B cell (primary cell): ENCODE measurements at regions not wholly inside any gene's neighbourhood (a gene's known extent, or its start where the extent isn't known, plus 50 kb on each side); places are given as distances from the start of the nearest gene placed in this dataset.

ENCODE experiments used
- ATAC-seq: fragments of 200-7000 bp; cut with Tn5 transposase; one replicate; pipeline ENCODE4 v1.10.0; 2021; ENCODE audit warnings: low read depth, mild to moderate bottlenecking, moderate number of reproducible peaks, moderate library complexity
- CTCF ChIA-PET: fragments of 350-600 bp; sonication (Branson Sonifier 250); formaldehyde crosslinking; loops from one replicate; lab custom pipeline; 2021; ENCODE audit warnings: antibody characterized with exemption, inconsistent platforms; lab: Charles Lee
- POLR2A ChIA-PET: fragments of 350-600 bp; sonication (Branson Sonifier 250); formaldehyde crosslinking; loops from one replicate; lab custom pipeline; 2021; ENCODE audit warnings: antibody characterized with exemption; lab: Charles Lee
- DNase-seq: peaks from one replicate; pipeline ENCODE4 v3.0.0; 2013
- H2AFZ ChIP-seq: 2 replicates; pipeline ENCODE4 v1.6.1; 2012; ENCODE audit warnings: mild to moderate bottlenecking, low read depth, low read length; ENCODE audit not compliant: insufficient read depth, poor library complexity, severe bottlenecking
- H3K27ac ChIP-seq, 2 donors: 1 replicate in 1 of 2; 2 replicates in 1 of 2; pipeline ENCODE4 v1.5.1; 2012 to 2013; ENCODE audit warnings: low read length in 2 of 2, mild to moderate bottlenecking in 2 of 2, moderate library complexity in 1 of 2
- H3K27me3 ChIP-seq, 4 experiments: fragments of 200-600 bp in 1 of 4; sonication (generic) in 1 of 4; replicated peaks in 1 of 4; 1 replicate in 2 of 4; 2 replicates in 2 of 4; pipeline versions ENCODE4 v1.6.1 to v1.7.0; 2013 to 2016; ENCODE audit warnings: low read length in 3 of 4, mild to moderate bottlenecking in 2 of 4, mixed read lengths in 1 of 4, moderate library complexity in 1 of 4; ENCODE audit not compliant: insufficient read depth in 4 of 4, control insufficient read depth in 3 of 4; ENCODE audit errors: control extremely low read depth in 1 of 4
- H3K36me3 ChIP-seq, 2 experiments: replicated peaks in 1 of 2; 1 replicate in 1 of 2; 2 replicates in 1 of 2; pipeline versions ENCODE4 v1.6.1 to v1.7.1; 2013; ENCODE audit warnings: low read length in 1 of 2; ENCODE audit not compliant: insufficient read depth in 2 of 2, control insufficient read depth in 1 of 2; ENCODE audit errors: control extremely low read depth in 1 of 2, extremely low read depth in 1 of 2
- H3K4me1 ChIP-seq, 2 donors: fragments of 200-600 bp in 1 of 2; sonication (generic) in 1 of 2; 1 replicate in 1 of 2; 2 replicates in 1 of 2; pipeline versions ENCODE4 v1.5.1 to v1.6.1; 2013 to 2017; ENCODE audit warnings: low read length in 2 of 2; ENCODE audit not compliant: control insufficient read depth in 2 of 2, insufficient read depth in 2 of 2
- H3K4me2 ChIP-seq: replicated peaks from 2 replicates; pipeline ENCODE3; 2012; ENCODE audit warnings: mild to moderate bottlenecking, low read depth, low read length; ENCODE audit not compliant: poor library complexity, severe bottlenecking
- H3K4me3 ChIP-seq, 5 experiments: fragments of 200-600 bp in 1 of 5; sonication (generic) in 1 of 5; 1 replicate in 3 of 5; 2 replicates in 2 of 5; pipeline versions ENCODE4 v1.5.1 to v1.7.0; 2011 to 2016; ENCODE audit warnings: low read length in 4 of 5, mild to moderate bottlenecking in 4 of 5, low read depth in 2 of 5, control low read depth in 1 of 5, moderate library complexity in 1 of 5; ENCODE audit not compliant: insufficient read depth in 1 of 5; ENCODE audit errors: control extremely low read depth in 1 of 5, extremely low read depth in 1 of 5
- H3K79me2 ChIP-seq: fragments of 200-600 bp; sonication (generic); one replicate; pipeline ENCODE4 v1.6.0; 2016; ENCODE audit warnings: low read length; ENCODE audit not compliant: control insufficient read depth, insufficient read depth
- H3K9ac ChIP-seq: fragments of 200-600 bp; sonication (generic); 2 replicates; pipeline ENCODE4 v1.6.1; 2017; ENCODE audit warnings: mild to moderate bottlenecking, low read length, moderate library complexity
- H3K9me3 ChIP-seq, 3 donors: one replicate each; pipeline versions ENCODE4 v1.6.1 to v1.7.1; 2013; ENCODE audit warnings: low read length in 2 of 3; ENCODE audit not compliant: control insufficient read depth in 2 of 3, insufficient read depth in 1 of 3; ENCODE audit errors: control extremely low read depth in 1 of 3
- H4K20me1 ChIP-seq: 2 replicates; pipeline ENCODE4 v1.6.0; 2012; ENCODE audit warnings: mild to moderate bottlenecking, low read length; ENCODE audit not compliant: insufficient read depth, control insufficient read depth, poor library complexity, severe bottlenecking
- H3K27ac Mint-ChIP-seq: one replicate; pipeline ENCODE4 v1.8.0; 2021; ENCODE audit warnings: mixed read lengths
- H3K27me3 Mint-ChIP-seq: one replicate; pipeline ENCODE4 v1.8.0; 2021; ENCODE audit warnings: mixed read lengths
- H3K4me1 Mint-ChIP-seq: one replicate; pipeline ENCODE4 v1.8.0; 2021; ENCODE audit warnings: mixed read lengths
- H3K4me3 Mint-ChIP-seq: one replicate; pipeline ENCODE4 v1.8.0; 2021; ENCODE audit warnings: mixed read lengths
- H3K9me3 Mint-ChIP-seq: one replicate; pipeline ENCODE4 v1.8.0; 2022; ENCODE audit warnings: mixed read lengths; ENCODE audit not compliant: insufficient read depth
- EZH2 ChIP-seq: IDR thresholded peaks from 2 replicates; pipeline ENCODE4 v1.6.1; 2012; ENCODE audit warnings: borderline replicate concordance, low read depth, mild to moderate bottlenecking, moderate library complexity, low read length; ENCODE audit not compliant: insufficient read depth, poor library complexity, severe bottlenecking
- WGBS: methylation state at CpG from one replicate; pipeline ENCODE4 v1.1.5; 2013; ENCODE audit warnings: missing lambda C conversion rate; ENCODE audit not compliant: insufficient coverage; 5-methylcytosine and 5-hydroxymethylcytosine counted together
- intact Hi-C: fragments of 100-400 bp; cut with micrococcal nuclease; formaldehyde crosslinking; loops from one replicate; pipeline ENCODE4 v1.10.0; 2022
- TF ChIP-seq, protein P1 (sequence below): fragments of 200-600 bp; IDR thresholded peaks from one replicate; pipeline ENCODE4 v1.8.0; 2022; ENCODE audit warnings: antibody characterized with exemption, mild to moderate bottlenecking

DNA sequence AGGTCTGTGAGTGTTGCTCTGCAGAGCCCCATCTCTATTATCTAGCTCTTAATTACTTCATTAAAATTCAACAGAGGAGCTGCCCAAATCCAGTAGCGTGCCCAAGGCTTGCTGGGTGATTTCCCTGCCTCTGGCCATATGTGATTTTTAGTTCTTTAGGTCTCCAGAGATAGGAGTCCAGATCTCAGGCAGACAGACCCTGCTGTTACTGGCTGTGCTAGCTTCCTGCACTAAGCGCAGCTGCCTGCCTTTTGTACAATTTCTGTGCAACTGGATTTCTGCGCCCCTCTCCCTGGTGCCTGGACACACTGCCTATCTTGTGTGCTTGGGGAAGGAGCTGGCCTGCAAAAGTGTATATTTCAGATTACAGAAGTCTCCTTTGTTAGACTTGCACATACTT lies 136.5 kb downstream of the TDRD15 start:
- CTCF ChIA-PET, result no interaction called here
- POLR2A ChIA-PET, result no interaction called here
- ATAC-seq, result no peak
- Mint-ChIP-seq H3K4me1 (no peaks in the 10 kb centered on the region), H3K27me3 (no peaks in the 10 kb centered on the region), H3K4me3 (no peak overlapping the region), H3K27ac (no peak overlapping the region), H3K9me3 (no peaks in the 10 kb centered on the region)
- no peak for DNase-seq
- no peaks in the 10 kb centered on the region for H3K27me3 ChIP-seq
- H3K36me3 ChIP-seq, result no peaks in the 10 kb centered on the region
- no peak overlapping the region for H3K27ac ChIP-seq
- TF ChIP-seq, protein P1, sequence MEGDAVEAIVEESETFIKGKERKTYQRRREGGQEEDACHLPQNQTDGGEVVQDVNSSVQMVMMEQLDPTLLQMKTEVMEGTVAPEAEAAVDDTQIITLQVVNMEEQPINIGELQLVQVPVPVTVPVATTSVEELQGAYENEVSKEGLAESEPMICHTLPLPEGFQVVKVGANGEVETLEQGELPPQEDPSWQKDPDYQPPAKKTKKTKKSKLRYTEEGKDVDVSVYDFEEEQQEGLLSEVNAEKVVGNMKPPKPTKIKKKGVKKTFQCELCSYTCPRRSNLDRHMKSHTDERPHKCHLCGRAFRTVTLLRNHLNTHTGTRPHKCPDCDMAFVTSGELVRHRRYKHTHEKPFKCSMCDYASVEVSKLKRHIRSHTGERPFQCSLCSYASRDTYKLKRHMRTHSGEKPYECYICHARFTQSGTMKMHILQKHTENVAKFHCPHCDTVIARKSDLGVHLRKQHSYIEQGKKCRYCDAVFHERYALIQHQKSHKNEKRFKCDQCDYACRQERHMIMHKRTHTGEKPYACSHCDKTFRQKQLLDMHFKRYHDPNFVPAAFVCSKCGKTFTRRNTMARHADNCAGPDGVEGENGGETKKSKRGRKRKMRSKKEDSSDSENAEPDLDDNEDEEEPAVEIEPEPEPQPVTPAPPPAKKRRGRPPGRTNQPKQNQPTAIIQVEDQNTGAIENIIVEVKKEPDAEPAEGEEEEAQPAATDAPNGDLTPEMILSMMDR, result no peak
- TF ChIP-seq EZH2, result no peak
- WGBS, result 100% methylated on average over 1 of the region's 3 CpGs
- no peaks in the 10 kb centered on the region for H3K79me2 ChIP-seq
- H2AFZ ChIP-seq, result no peak overlapping the region
- no peaks in the 10 kb centered on the region for H3K9me3 ChIP-seq
- no peak overlapping the region for H3K4me2 ChIP-seq
- H4K20me1 ChIP-seq, result no peaks in the 10 kb centered on the region
- H3K9ac ChIP-seq, result no peak overlapping the region
- intact Hi-C loops, result no loop called here
- H3K4me3 ChIP-seq, result no peak overlapping the region
- no peaks in the 10 kb centered on the region for H3K4me1 ChIP-seq

DNA sequence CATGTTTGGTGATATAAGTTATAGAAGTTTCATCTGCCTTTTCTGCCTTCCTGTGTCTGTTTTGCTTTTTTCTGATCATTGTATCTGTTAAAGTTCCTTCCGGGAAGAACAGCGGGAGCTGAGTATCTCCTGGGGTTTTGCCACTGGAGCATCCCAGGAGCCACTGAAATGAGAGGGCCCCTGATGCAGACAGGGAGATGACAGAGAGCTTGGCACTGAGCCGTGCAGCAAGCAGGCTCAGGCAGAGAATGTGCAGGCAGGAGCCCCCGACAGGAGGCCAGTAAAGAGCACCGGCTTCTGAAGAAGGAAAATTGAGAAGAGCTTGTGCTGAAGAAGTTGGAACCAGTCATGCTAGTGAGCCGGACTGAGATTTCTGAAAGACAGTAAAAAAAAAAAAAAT lies 137.8 kb downstream of the TDRD15 start:
- Mint-ChIP-seq H3K9me3 (no peaks in the 10 kb centered on the region), H3K4me1 (no peaks in the 10 kb centered on the region), H3K4me3 (no peak overlapping the region), H3K27me3 (no peaks in the 10 kb centered on the region), H3K27ac (no peak overlapping the region)
- Histone ChIP-seq H3K4me3 (no peak overlapping the region), H3K9me3 (no peaks in the 10 kb centered on the region), H3K4me2 (no peak overlapping the region), H3K27me3 (no peaks in the 10 kb centered on the region), H2AFZ (no peak overlapping the region), H4K20me1 (no peaks in the 10 kb centered on the region), H3K79me2 (no peaks in the 10 kb centered on the region), H3K4me1 (no peaks in the 10 kb centered on the region), H3K27ac (no peak overlapping the region), H3K36me3 (no peaks in the 10 kb centered on the region), H3K9ac (no peak overlapping the region)
- DNase-seq, result no peak
- no peak for ATAC-seq
- 85% methylated on average over 5 of the region's 6 CpGs for WGBS
- intact Hi-C loops, result no loop called here
- TF ChIP-seq EZH2, result no peak
- TF ChIP-seq, protein P1, result no peak
- ChIA-PET CTCF (no interaction called here), POLR2A (no interaction called here)
